Trophoblast cell (in vitro differentiated cells and primary cell): ENCODE measurements at regions not wholly inside any gene's neighbourhood (a gene's known extent, or its start where the extent isn't known, plus 50 kb on each side); places are given as distances from the start of the nearest gene placed in this dataset.

Experiments used
- DNase-seq, 2 donors: peaks; one replicate each; pipeline ENCODE4 v3.0.0-alpha.2; 2016
- H2AFZ ChIP-seq: 2 replicates; pipeline ENCODE4 v1.6.1; 2013; ENCODE audit warnings: low read length, moderate library complexity, mild to moderate bottlenecking; ENCODE audit not compliant: insufficient read depth, poor library complexity
- H2AK5ac ChIP-seq: 2 replicates; pipeline ENCODE4 v1.6.1; 2013; ENCODE audit warnings: mild to moderate bottlenecking, low read length
- H2BK120ac ChIP-seq: 2 replicates; pipeline ENCODE4 v1.6.1; 2013; ENCODE audit warnings: low read length, mild to moderate bottlenecking, moderate library complexity; ENCODE audit not compliant: insufficient read depth, poor library complexity
- H2BK12ac ChIP-seq: 2 replicates; pipeline ENCODE4 v1.6.1; 2013; ENCODE audit warnings: mild to moderate bottlenecking, low read length, moderate library complexity
- H2BK5ac ChIP-seq: 2 replicates; pipeline ENCODE4 v1.6.1; 2013; ENCODE audit warnings: low read length, low read depth, moderate library complexity, mild to moderate bottlenecking; ENCODE audit not compliant: poor library complexity
- H3K14ac ChIP-seq: 2 replicates; pipeline ENCODE4 v1.6.1; 2013; ENCODE audit warnings: mild to moderate bottlenecking, low read length
- H3K18ac ChIP-seq: 2 replicates; pipeline ENCODE4 v1.6.1; 2013; ENCODE audit warnings: mild to moderate bottlenecking, low read length
- H3K23ac ChIP-seq: 2 replicates; pipeline ENCODE4 v1.6.1; 2013; ENCODE audit warnings: low read length
- H3K27ac ChIP-seq: 2 replicates; pipeline ENCODE4 v1.5.1; 2013; ENCODE audit warnings: low read depth, mild to moderate bottlenecking, inconsistent platforms, low read length, moderate library complexity
- H3K27me3 ChIP-seq: 2 replicates; pipeline ENCODE4 v1.6.1; 2013; ENCODE audit warnings: inconsistent platforms, mild to moderate bottlenecking, low read length, moderate library complexity; ENCODE audit not compliant: insufficient read depth
- H3K36me3 ChIP-seq, 2 experiments: 1 replicate in 1 of 2; 2 replicates in 1 of 2; pipeline ENCODE4 v1.6.1; 2013; ENCODE audit warnings: low read length in 2 of 2, mild to moderate bottlenecking in 2 of 2, moderate library complexity in 1 of 2; ENCODE audit not compliant: insufficient read depth in 2 of 2, control insufficient read depth in 1 of 2
- H3K4ac ChIP-seq: 2 replicates; pipeline ENCODE4 v1.6.1; 2013; ENCODE audit warnings: low read depth, mild to moderate bottlenecking, low read length, moderate library complexity
- H3K4me1 ChIP-seq, 2 experiments: 1 replicate in 1 of 2; 2 replicates in 1 of 2; pipeline ENCODE4 v1.6.1; 2013; ENCODE audit warnings: low read length in 2 of 2, mild to moderate bottlenecking in 2 of 2, moderate library complexity in 1 of 2; ENCODE audit not compliant: insufficient read depth in 2 of 2, control insufficient read depth in 1 of 2
- H3K4me2 ChIP-seq: 2 replicates; pipeline ENCODE4 v1.6.1; 2013; ENCODE audit warnings: inconsistent platforms, mild to moderate bottlenecking, low read length, moderate library complexity
- H3K4me3 ChIP-seq: 2 replicates; pipeline ENCODE4 v1.5.1; 2013; ENCODE audit warnings: mild to moderate bottlenecking, low read depth, low read length, inconsistent platforms
- H3K79me1 ChIP-seq: one replicate; pipeline ENCODE4 v1.6.1; 2013; ENCODE audit warnings: low read length
- H3K79me2 ChIP-seq: 2 replicates; pipeline ENCODE4 v1.6.1; 2013; ENCODE audit warnings: low read length, mild to moderate bottlenecking; ENCODE audit not compliant: control insufficient read depth, insufficient read depth, poor library complexity
- H3K9ac ChIP-seq: 2 replicates; pipeline ENCODE4 v1.6.1; 2013; ENCODE audit warnings: mild to moderate bottlenecking, low read length
- H3K9me3 ChIP-seq: 2 replicates; pipeline ENCODE4 v1.6.1; 2013; ENCODE audit warnings: low read depth, mild to moderate bottlenecking, control low read depth, inconsistent platforms, low read length; ENCODE audit not compliant: insufficient read depth
- H4K12ac ChIP-seq: 2 replicates; pipeline ENCODE4 v1.6.1; 2013; ENCODE audit warnings: low read depth, mild to moderate bottlenecking, low read length, moderate library complexity
- H4K8ac ChIP-seq: 2 replicates; pipeline ENCODE4 v1.6.1; 2013; ENCODE audit warnings: low read depth, mild to moderate bottlenecking, low read length, moderate library complexity
- H4K91ac ChIP-seq: one replicate; pipeline ENCODE4 v1.6.1; 2013; ENCODE audit warnings: low read depth, mild to moderate bottlenecking, low read length, moderate library complexity
- WGBS: extraction: QIAGEN DNeasy Blood & Tissue Kit; methylation state at CpG from one replicate; pipeline ENCODE4 v1.1.7; 2013; ENCODE audit warnings: missing lambda C conversion rate; ENCODE audit not compliant: insufficient read length, insufficient coverage; ENCODE audit errors: extremely low coverage; 5-methylcytosine and 5-hydroxymethylcytosine counted together

DNA sequence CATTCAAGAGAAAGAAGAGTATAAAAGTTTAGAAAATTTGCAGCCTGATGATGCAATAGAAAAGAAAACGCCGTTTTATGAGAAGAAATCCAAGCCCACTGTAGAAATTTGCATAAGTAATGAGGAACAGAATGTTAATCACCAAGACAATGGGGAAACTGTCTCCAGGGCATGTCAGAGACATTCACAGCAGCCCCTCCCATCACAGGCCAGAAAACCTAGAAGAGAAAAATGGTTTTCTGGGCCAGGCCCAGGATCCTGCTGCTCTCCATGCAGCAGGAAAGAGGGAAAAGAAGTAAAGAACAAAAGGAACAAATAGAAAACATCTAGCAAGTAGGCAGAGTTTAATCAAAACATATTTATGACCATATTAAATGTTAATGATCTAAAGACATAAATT lies 119.0 kb downstream of the ANKRD50 start:
- Histone ChIP-seq H3K36me3 (no peaks in the 10 kb centered on the region), H3K9me3 (no peaks in the 10 kb centered on the region), H3K4me1 (no peaks in the 10 kb centered on the region), H2AK5ac (no peak overlapping the region), H3K23ac (no peak overlapping the region), H2BK120ac (no peak overlapping the region), H4K8ac (no peak overlapping the region), H3K79me2 (no peaks in the 10 kb centered on the region), H3K27me3 (no peaks in the 10 kb centered on the region), H3K4ac (no peak overlapping the region), H3K18ac (no peak overlapping the region), H3K4me3 (no peak overlapping the region), H2BK12ac (no peak overlapping the region), H3K27ac (no peak overlapping the region), H4K12ac (no peak overlapping the region), H3K9ac (no peak overlapping the region), H2AFZ (no peak overlapping the region), H3K14ac (no peak overlapping the region), H2BK5ac (no peak overlapping the region), H3K79me1 (no peaks in the 10 kb centered on the region), H3K4me2 (no peak overlapping the region), H4K91ac (no peak overlapping the region)
- no CpG with 5 or more reads among the region's 2 CpGs for WGBS
- no peak for DNase-seq

DNA sequence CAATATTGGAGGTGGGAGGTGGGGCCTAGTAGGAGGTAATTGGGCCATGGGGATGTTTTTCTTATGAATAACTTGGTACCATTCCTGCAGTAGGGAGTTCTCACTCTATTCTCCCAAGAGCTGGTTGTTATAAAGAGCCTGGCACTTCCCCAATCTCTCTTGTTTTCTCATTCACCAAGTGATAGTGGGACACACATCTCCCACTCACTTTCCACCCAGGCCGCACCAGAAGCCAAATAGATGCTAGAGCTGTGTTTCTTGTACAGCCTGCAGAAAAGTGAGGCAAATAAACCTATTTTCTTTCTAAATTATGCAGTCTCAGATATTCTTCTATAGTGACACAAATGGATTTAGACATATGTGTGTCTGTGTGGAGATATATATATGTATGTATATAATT lies 117.6 kb downstream of the ANKRD50 start:
- no peak overlapping the region for H4K8ac ChIP-seq
- H3K79me1 ChIP-seq, result no peaks in the 10 kb centered on the region
- no peak overlapping the region for H2BK5ac ChIP-seq
- H3K18ac ChIP-seq, result no peak overlapping the region
- H3K27ac ChIP-seq, result no peak overlapping the region
- no peak overlapping the region for H3K9ac ChIP-seq
- no peak overlapping the region for H4K91ac ChIP-seq
- no peak overlapping the region for H3K4me2 ChIP-seq
- no peak overlapping the region for H2AK5ac ChIP-seq
- H3K36me3 ChIP-seq, result no peaks in the 10 kb centered on the region
- H2AFZ ChIP-seq, result no peak overlapping the region
- no peak overlapping the region for H2BK12ac ChIP-seq
- no CpG with 5 or more reads among the region's 1 CpG for WGBS
- H3K14ac ChIP-seq, result no peak overlapping the region
- H3K23ac ChIP-seq, result no peak overlapping the region
- no peak overlapping the region for H4K12ac ChIP-seq
- DNase-seq, result no peak
- H3K27me3 ChIP-seq, result no peaks in the 10 kb centered on the region
- no peaks in the 10 kb centered on the region for H3K79me2 ChIP-seq
- no peak overlapping the region for H2BK120ac ChIP-seq
- no peaks in the 10 kb centered on the region for H3K4me1 ChIP-seq
- H3K4me3 ChIP-seq, result no peak overlapping the region
- H3K9me3 ChIP-seq, result no peaks in the 10 kb centered on the region
- no peak overlapping the region for H3K4ac ChIP-seq

DNA sequence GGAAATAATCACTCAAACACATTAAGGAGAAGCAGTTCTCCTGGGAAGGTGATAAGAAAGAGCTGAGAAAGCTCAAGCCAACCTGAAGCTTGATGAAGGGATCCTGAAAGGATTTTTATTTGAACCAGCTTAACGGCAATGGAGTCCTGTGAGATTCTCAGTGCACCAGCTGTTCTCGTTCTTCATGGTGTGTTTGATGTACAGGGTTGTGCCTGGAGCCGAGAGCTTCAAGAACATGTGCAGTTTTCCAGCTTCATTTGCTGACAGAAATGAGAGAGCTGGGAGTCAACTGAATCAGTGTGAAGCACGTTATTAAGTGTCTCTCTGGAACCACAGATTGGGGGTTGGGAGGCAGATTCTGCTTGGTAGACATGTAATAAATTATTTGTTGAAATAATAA lies 115.7 kb downstream of the ANKRD50 start:
- Histone ChIP-seq H4K91ac (no peak overlapping the region), H3K14ac (no peak overlapping the region), H2BK5ac (no peak overlapping the region), H3K36me3 (no peaks in the 10 kb centered on the region), H3K9ac (no peak overlapping the region), H3K23ac (no peak overlapping the region), H3K27me3 (no peaks in the 10 kb centered on the region), H4K8ac (no peak overlapping the region), H4K12ac (no peak overlapping the region), H3K4me3 (no peak overlapping the region), H2AK5ac (no peak overlapping the region), H3K4me2 (no peak overlapping the region), H2AFZ (no peak overlapping the region), H3K4me1 (no peaks in the 10 kb centered on the region), H3K18ac (no peak overlapping the region), H3K79me2 (no peaks in the 10 kb centered on the region), H2BK12ac (no peak overlapping the region), H2BK120ac (no peak overlapping the region), H3K9me3 (no peaks in the 10 kb centered on the region), H3K79me1 (no peaks in the 10 kb centered on the region), H3K27ac (no peak overlapping the region), H3K4ac (no peak overlapping the region)
- DNase-seq, result no peak
- WGBS, result no CpG with 5 or more reads among the region's 4 CpGs

DNA sequence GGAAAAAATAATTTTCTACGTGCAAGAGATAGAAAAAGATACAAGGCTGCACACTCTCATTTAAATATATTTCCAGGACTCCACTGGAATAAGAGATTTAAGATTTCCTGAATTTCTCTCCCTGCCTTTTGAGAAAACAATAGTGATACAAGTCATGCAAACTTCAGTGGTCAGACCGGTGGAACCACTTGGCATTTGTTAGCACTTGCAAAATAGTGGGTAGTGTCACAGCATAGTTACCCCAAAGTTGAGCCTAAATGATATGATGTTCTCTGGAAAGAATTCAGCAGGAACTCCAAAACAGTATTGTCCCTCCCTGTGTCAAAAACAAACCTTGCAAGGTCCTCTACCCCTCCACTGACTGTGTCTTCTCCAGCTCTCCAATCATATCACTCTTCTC lies 102.3 kb downstream of the ANKRD50 start:
- H2BK5ac ChIP-seq, result no peak overlapping the region
- no peak overlapping the region for H2AFZ ChIP-seq
- H4K12ac ChIP-seq, result no peak overlapping the region
- no peak overlapping the region for H3K18ac ChIP-seq
- H3K9ac ChIP-seq, result no peak overlapping the region
- no CpG with 5 or more reads among the region's 2 CpGs for WGBS
- DNase-seq, result peak; percentile 24 to 63
- no peaks in the 10 kb centered on the region for H3K27me3 ChIP-seq
- H3K14ac ChIP-seq, result no peak overlapping the region
- H3K27ac ChIP-seq, result no peak overlapping the region
- H3K4me2 ChIP-seq, result peak overlapping the region; percentile 44
- no peak overlapping the region for H3K4ac ChIP-seq
- H3K36me3 ChIP-seq, result no peaks in the 10 kb centered on the region
- no peak overlapping the region for H2BK120ac ChIP-seq
- no peak overlapping the region for H2BK12ac ChIP-seq
- no peak overlapping the region for H3K4me3 ChIP-seq
- H3K4me1 ChIP-seq, result peaks cover 0 to 3% of the 10 kb centered on the region in 2 experiments
- H3K79me1 ChIP-seq, result peaks cover 2% of the 10 kb centered on the region
- no peak overlapping the region for H2AK5ac ChIP-seq
- no peak overlapping the region for H4K91ac ChIP-seq
- no peak overlapping the region for H3K23ac ChIP-seq
- no peaks in the 10 kb centered on the region for H3K79me2 ChIP-seq
- H3K9me3 ChIP-seq, result no peaks in the 10 kb centered on the region
- no peak overlapping the region for H4K8ac ChIP-seq
